ENCODE measurements at regions not wholly inside any gene's neighbourhood (a gene's known extent, or its start where the extent isn't known, plus 50 kb on each side); places are given as distances from the start of the nearest gene placed in this dataset.

GRCh38 chr5:15377573-15378340 is 122.2 kb upstream of the FBXL7 start:
- no peak for TF ChIP-seq CTCF (IDR thresholded peaks at IDR 0.05; ENCODE audit: low read depth, low read length)
- Histone ChIP-seq H3K36me3 (no peaks in the 10 kb centered on the region), H3K4me3 (no peak overlapping the region), H3K4me1 (ENCODE audit: low read depth) (no peaks in the 10 kb centered on the region), H3K9me3 (ENCODE audit: low read depth) (no peaks in the 10 kb centered on the region), H3K27ac (no peak overlapping the region), H3K27me3 (no peaks in the 10 kb centered on the region)
- no peak for DNase-seq (ENCODE audit: low read depth in 1 of 2, low spot score in 1 of 2)

GRCh38 chr5:15376803-15377202 is 123.2 kb upstream of the FBXL7 start:
- peak in 1 of 2 donors; percentile 69 for DNase-seq (ENCODE audit: low read depth in 1 of 2, low spot score in 1 of 2)
- Histone ChIP-seq H3K9me3 (ENCODE audit: low read depth) (no peaks in the 10 kb centered on the region), H3K36me3 (no peaks in the 10 kb centered on the region), H3K4me3 (no peak overlapping the region), H3K4me1 (ENCODE audit: low read depth) (no peaks in the 10 kb centered on the region), H3K27me3 (no peaks in the 10 kb centered on the region), H3K27ac (no peak overlapping the region)
- no peak for TF ChIP-seq CTCF (IDR thresholded peaks at IDR 0.05; ENCODE audit: low read depth, low read length)

GRCh38 chr5:15376088-15376487 is 123.9 kb upstream of the FBXL7 start:
- Histone ChIP-seq H3K27ac (no peak overlapping the region), H3K4me3 (no peak overlapping the region), H3K9me3 (ENCODE audit: low read depth) (no peaks in the 10 kb centered on the region), H3K27me3 (no peaks in the 10 kb centered on the region), H3K4me1 (ENCODE audit: low read depth) (no peaks in the 10 kb centered on the region), H3K36me3 (no peaks in the 10 kb centered on the region)
- TF ChIP-seq CTCF (IDR thresholded peaks at IDR 0.05; ENCODE audit: low read depth, low read length) = no peak
- no peak for DNase-seq (ENCODE audit: low read depth in 1 of 2, low spot score in 1 of 2)

- Histone ChIP-seq H3K36me3 (no peaks in the 10 kb centered on the region), H3K9me3 (ENCODE audit: low read depth) (no peaks in the 10 kb centered on the region), H3K27ac (no peak overlapping the region), H3K27me3 (no peaks in the 10 kb centered on the region), H3K4me3 (no peak overlapping the region), H3K4me1 (ENCODE audit: low read depth) (no peaks in the 10 kb centered on the region)
- no peak for TF ChIP-seq CTCF (IDR thresholded peaks at IDR 0.05; ENCODE audit: low read depth, low read length)
- no peak for DNase-seq (ENCODE audit: low read depth in 1 of 2, low spot score in 1 of 2)
Observed at GRCh38 chr5:15375559-15375958, 124.4 kb upstream of the FBXL7 start.

GRCh38 chr5:15374886-15375285 is 125.1 kb upstream of the FBXL7 start:
- no peak overlapping the region for H3K4me3 ChIP-seq
- H3K4me1 ChIP-seq (ENCODE audit: low read depth) = no peaks in the 10 kb centered on the region
- no peaks in the 10 kb centered on the region for H3K9me3 ChIP-seq (ENCODE audit: low read depth)
- H3K27me3 ChIP-seq = no peaks in the 10 kb centered on the region
- no peak overlapping the region for H3K27ac ChIP-seq
- no peak for DNase-seq (ENCODE audit: low read depth in 1 of 2, low spot score in 1 of 2)
- TF ChIP-seq CTCF (IDR thresholded peaks at IDR 0.05; ENCODE audit: low read depth, low read length) = no peak
- no peaks in the 10 kb centered on the region for H3K36me3 ChIP-seq
